Left lung (tissue), 4 donors: ENCODE measurements at regions not wholly inside any gene's neighbourhood (a gene's known extent, or its start where the extent isn't known, plus 50 kb on each side); places are given as distances from the start of the nearest gene placed in this dataset.
A peak's percentile ranks its signal among the peaks of the same experiment; 100 is the strongest.

Source experiments
- ATAC-seq: fragments of 200-7000 bp; cut with Tn5 transposase; one replicate; pipeline ENCODE4 v1.9.1; 2020; ENCODE audit warnings: moderate library complexity
- DNase-seq, 4 donors: peaks; one replicate each; pipeline ENCODE4 v3.0.0-alpha.2; 2013 to 2020
- H3K27ac ChIP-seq, 2 donors: fragments of 200-600 bp; sonication (generic) in 1 of 2; one replicate each; pipeline versions ENCODE4 v1.5.0 to v1.8.0; 2020 to 2021
- H3K27me3 ChIP-seq, 2 donors: fragments of 200-600 bp; sonication (generic) in 1 of 2; one replicate each; pipeline versions ENCODE4 v1.5.0 to v1.8.0; 2020 to 2021
- H3K36me3 ChIP-seq, 2 donors: fragments of 200-600 bp; sonication (generic) in 1 of 2; one replicate each; pipeline versions ENCODE4 v1.5.0 to v1.8.0; 2020 to 2021
- H3K4me1 ChIP-seq, 2 donors: fragments of 200-600 bp; one replicate each; pipeline ENCODE4 v1.8.0; 2021
- H3K4me3 ChIP-seq, 2 donors: fragments of 200-600 bp; sonication (generic) in 1 of 2; one replicate each; pipeline versions ENCODE4 v1.5.0 to v1.8.0; 2020 to 2021; ENCODE audit warnings: mild to moderate bottlenecking in 1 of 2
- H3K9me3 ChIP-seq, 2 donors: fragments of 200-600 bp; sonication (generic) in 1 of 2; one replicate each; pipeline versions ENCODE4 v1.5.0 to v1.8.0; 2020 to 2021
- CTCF ChIP-seq, 2 donors: fragments of 200-600 bp; sonication (generic) in 1 of 2; IDR thresholded peaks; one replicate each; pipeline versions ENCODE4 v1.5.0 to v1.8.0; 2021; ENCODE audit warnings: antibody characterized with exemption in 2 of 2
- intact Hi-C, 2 donors: fragments of 100-400 bp; cut with DNase I; formaldehyde crosslinking; loops; one replicate each; pipeline versions ENCODE4 v1.11.2 to v1.14.2; 2022
- donor health status: DM: no; HTN: yes; CAD: no.
- donor health status: DM: no; HTN: no; CAD: no.

GRCh38 chr6:80547827-80548226, 441.4 kb downstream of the BCKDHB start:
- Histone ChIP-seq H3K4me1 (peaks cover 0 to 7% of the 10 kb centered on the region in 2 donors), H3K27me3 (no peaks in the 10 kb centered on the region), H3K9me3 (no peaks in the 10 kb centered on the region), H3K36me3 (no peaks in the 10 kb centered on the region), H3K27ac (no peak overlapping the region), H3K4me3 (no peak overlapping the region)
- TF ChIP-seq CTCF (IDR thresholded peaks at IDR 0.05), result no peak
- intact Hi-C loops, result no loop called here
- ATAC-seq (peak; percentile 36), DNase-seq (no peak)

GRCh38 chr6:80544976-80545722, 438.7 kb downstream of the BCKDHB start:
- Histone ChIP-seq H3K36me3 (no peaks in the 10 kb centered on the region), H3K4me3 (no peak overlapping the region), H3K27ac (no peak overlapping the region), H3K9me3 (no peaks in the 10 kb centered on the region), H3K4me1 (peaks cover 0 to 7% of the 10 kb centered on the region in 2 donors), H3K27me3 (no peaks in the 10 kb centered on the region)
- intact Hi-C loops, result no loop called here
- ATAC-seq (no peak), DNase-seq (no peak)
- no peak for TF ChIP-seq CTCF (IDR thresholded peaks at IDR 0.05)

GRCh38 chr6:80544555-80544954, 438.1 kb downstream of the BCKDHB start:
- H3K4me3 ChIP-seq, result no peak overlapping the region
- intact Hi-C loops, result no loop called here
- peaks cover 0 to 7% of the 10 kb centered on the region in 2 donors for H3K4me1 ChIP-seq
- no peak for ATAC-seq
- no peak overlapping the region for H3K27ac ChIP-seq
- no peaks in the 10 kb centered on the region for H3K27me3 ChIP-seq
- TF ChIP-seq CTCF (IDR thresholded peaks at IDR 0.05), result no peak
- DNase-seq, result no peak
- no peaks in the 10 kb centered on the region for H3K36me3 ChIP-seq
- H3K9me3 ChIP-seq, result no peaks in the 10 kb centered on the region

DNA sequence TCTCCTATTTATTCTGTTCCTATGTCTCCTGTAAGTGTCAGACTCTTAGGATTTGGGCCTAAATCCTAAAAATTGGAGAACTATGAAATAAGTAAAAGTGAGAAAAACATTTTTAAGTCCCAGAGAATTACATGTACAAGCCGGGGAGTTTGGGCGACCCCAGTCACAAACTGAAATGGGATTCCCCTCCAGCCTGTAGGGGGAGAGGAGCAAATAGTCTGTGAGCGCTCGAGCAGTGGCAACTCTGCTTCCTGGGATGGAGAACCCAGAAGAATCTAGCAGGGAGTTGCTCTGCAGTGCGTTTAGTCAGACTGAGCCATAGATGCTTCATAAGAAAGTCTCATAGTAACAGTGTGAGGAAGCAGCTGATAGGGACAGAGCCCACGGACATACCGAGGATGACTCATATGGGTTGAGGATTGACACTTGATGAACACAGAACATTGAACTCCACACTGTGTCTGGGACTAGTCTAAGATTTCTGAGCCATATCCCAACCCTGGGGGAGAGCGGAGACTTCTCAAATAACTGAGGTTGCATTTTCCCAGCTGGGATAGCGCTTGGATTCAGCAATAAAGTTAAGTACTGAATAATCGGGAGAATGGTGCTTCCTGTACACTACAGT, 437.2 kb downstream of the BCKDHB start:
- Histone ChIP-seq H3K27ac (no peak overlapping the region), H3K27me3 (no peaks in the 10 kb centered on the region), H3K36me3 (no peaks in the 10 kb centered on the region), H3K9me3 (no peaks in the 10 kb centered on the region), H3K4me1 (peaks cover 0 to 7% of the 10 kb centered on the region in 2 donors), H3K4me3 (no peak overlapping the region)
- ATAC-seq (no peak), DNase-seq (no peak)
- TF ChIP-seq CTCF (IDR thresholded peaks at IDR 0.05), result no peak
- intact Hi-C loops, result no loop called here

DNA sequence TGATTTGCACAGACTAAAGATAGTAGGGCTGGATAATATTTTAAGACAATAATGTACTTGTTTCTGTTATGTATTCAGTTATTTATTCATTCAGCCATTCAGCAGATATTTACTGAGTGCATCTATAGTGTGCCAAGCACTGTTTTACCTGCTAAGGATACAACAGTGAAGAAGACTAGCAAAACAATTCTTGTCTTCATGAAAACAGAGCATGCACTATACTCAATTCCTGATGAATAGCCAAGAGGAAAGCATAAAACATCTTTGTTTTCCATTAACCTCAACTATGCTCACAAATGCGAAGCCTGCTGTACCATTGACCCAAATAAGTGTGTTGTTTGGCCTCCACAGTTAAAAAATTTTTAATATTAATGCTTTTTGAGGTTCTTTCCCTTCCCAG, 436.7 kb downstream of the BCKDHB start:
- H3K4me3 ChIP-seq, result no peak overlapping the region
- H3K27me3 ChIP-seq, result no peaks in the 10 kb centered on the region
- peaks cover 0 to 3% of the 10 kb centered on the region in 2 donors for H3K4me1 ChIP-seq
- H3K27ac ChIP-seq, result no peak overlapping the region
- no peak for TF ChIP-seq CTCF (IDR thresholded peaks at IDR 0.05)
- DNase-seq (no peak), ATAC-seq (no peak)
- intact Hi-C loops, result no loop called here
- H3K36me3 ChIP-seq, result no peaks in the 10 kb centered on the region
- H3K9me3 ChIP-seq, result no peaks in the 10 kb centered on the region
